ENCODE measurements at regions not wholly inside any gene's neighbourhood (a gene's known extent, or its start where the extent isn't known, plus 50 kb on each side); places are given as distances from the start of the nearest gene placed in this dataset.

GRCh38 chr5:138657360-138657759, 82.2 kb upstream of the HSPA9 start:
- Histone ChIP-seq H3K27ac (ENCODE audit: low read depth, low read length) (no peak overlapping the region), H3K27me3 (ENCODE audit: control insufficient read depth in 2 of 2, insufficient read depth in 2 of 2, low read length in 2 of 2) (peaks cover 0 to 36% of the 10 kb centered on the region in 2 donors), H3K4me3 (ENCODE audit: low read length) (no peak overlapping the region), H3K36me3 (ENCODE audit: control insufficient read depth in 2 of 3, insufficient read depth in 3 of 3, low read length in 3 of 3) (no peaks in the 10 kb centered on the region), H3K4me1 (ENCODE audit: control insufficient read depth in 2 of 2, insufficient read depth in 2 of 2, low read length in 2 of 2) (peaks cover 15 to 26% of the 10 kb centered on the region in 2 donors), H3K9me3 (ENCODE audit: control insufficient read depth in 2 of 3, low read length in 3 of 3) (no peaks in the 10 kb centered on the region)
- ChIA-PET POLR2A (interaction anchor here (0.7 kb wide), 1 partner anchor 12 kb away, joined by 3 read pairs; no protein-coding TSS in a partner anchor), CTCF (no interaction called here)
- DNase-seq (no peak), ATAC-seq (no peak)
- H3K27me3 Mint-ChIP-seq = peaks cover 88 to 96% (median 90%) of the 10 kb centered on the region in 5 donors
- peak overlapping the region in 1 of 9 donors; percentile 15 for H3K27ac Mint-ChIP-seq
- H3K4me1 Mint-ChIP-seq = peaks cover 17 to 35% (median 27%) of the 10 kb centered on the region in 7 donors
- no peak overlapping the region for H3K4me3 Mint-ChIP-seq
- H3K36me3 Mint-ChIP-seq = no peaks in the 10 kb centered on the region
- peaks cover 0 to 8% (median 0%) of the 10 kb centered on the region in 11 donors for H3K9me3 Mint-ChIP-seq
- intact Hi-C loops (cut with micrococcal nuclease) = loop anchor here in 1 of 2 donors (10.0 kb wide), 2 partner anchors 97 to 903 kb away; partner anchors contain the start of genes CTNNA1 and HNRNPA0

GRCh38 chr5:138656916-138657315, 81.7 kb upstream of the HSPA9 start:
- peaks cover 85 to 93% (median 89%) of the 10 kb centered on the region in 5 donors for H3K27me3 Mint-ChIP-seq
- Histone ChIP-seq H3K4me1 (ENCODE audit: control insufficient read depth in 2 of 2, insufficient read depth in 2 of 2, low read length in 2 of 2) (peaks cover 15 to 26% of the 10 kb centered on the region in 2 donors), H3K36me3 (ENCODE audit: control insufficient read depth in 2 of 3, insufficient read depth in 3 of 3, low read length in 3 of 3) (no peaks in the 10 kb centered on the region), H3K27me3 (ENCODE audit: control insufficient read depth in 2 of 2, insufficient read depth in 2 of 2, low read length in 2 of 2) (peaks cover 0 to 34% of the 10 kb centered on the region in 2 donors), H3K4me3 (ENCODE audit: low read length) (no peak overlapping the region), H3K27ac (ENCODE audit: low read depth, low read length) (no peak overlapping the region), H3K9me3 (ENCODE audit: control insufficient read depth in 2 of 3, low read length in 3 of 3) (no peaks in the 10 kb centered on the region)
- POLR2A ChIA-PET = interaction anchor here (0.7 kb wide), 1 partner anchor 12 kb away, joined by 3 read pairs; no protein-coding TSS in a partner anchor
- DNase-seq (no peak), ATAC-seq (no peak)
- H3K36me3 Mint-ChIP-seq = no peaks in the 10 kb centered on the region
- peaks cover 17 to 32% (median 27%) of the 10 kb centered on the region in 7 donors for H3K4me1 Mint-ChIP-seq
- intact Hi-C loops (cut with micrococcal nuclease) = loop anchor here in 1 of 2 donors (10.0 kb wide), 2 partner anchors 98 to 902 kb away; partner anchors contain the start of genes CTNNA1 and HNRNPA0
- H3K4me3 Mint-ChIP-seq = no peak overlapping the region
- CTCF ChIA-PET = interaction anchor here (1.3 kb wide), 1 partner anchor 16 kb away, joined by 3 read pairs; no protein-coding TSS in a partner anchor
- H3K9me3 Mint-ChIP-seq = peaks cover 0 to 8% (median 0%) of the 10 kb centered on the region in 11 donors
- H3K27ac Mint-ChIP-seq = peak overlapping the region in 1 of 9 donors; percentile 48

GRCh38 chr5:138655530-138656190, 80.5 kb upstream of the HSPA9 start:
- Mint-ChIP-seq H3K4me1 (peaks cover 17 to 34% (median 27%) of the 10 kb centered on the region in 7 donors), H3K9me3 (peaks cover 0 to 8% (median 0%) of the 10 kb centered on the region in 11 donors), H3K36me3 (no peaks in the 10 kb centered on the region), H3K27ac (no peak overlapping the region), H3K27me3 (peaks cover 83 to 92% (median 86%) of the 10 kb centered on the region in 5 donors), H3K4me3 (no peak overlapping the region)
- Histone ChIP-seq H3K27me3 (ENCODE audit: control insufficient read depth in 2 of 2, insufficient read depth in 2 of 2, low read length in 2 of 2) (peaks cover 0 to 28% of the 10 kb centered on the region in 2 donors), H3K27ac (ENCODE audit: low read depth, low read length) (no peak overlapping the region), H3K36me3 (ENCODE audit: control insufficient read depth in 2 of 3, insufficient read depth in 3 of 3, low read length in 3 of 3) (no peaks in the 10 kb centered on the region), H3K9me3 (ENCODE audit: control insufficient read depth in 2 of 3, low read length in 3 of 3) (no peaks in the 10 kb centered on the region), H3K4me1 (ENCODE audit: control insufficient read depth in 2 of 2, insufficient read depth in 2 of 2, low read length in 2 of 2) (peaks cover 15 to 26% of the 10 kb centered on the region in 2 donors), H3K4me3 (ENCODE audit: low read length) (no peak overlapping the region)
- ChIA-PET CTCF (interaction anchor here (0.7 to 1.3 kb wide), 2 partner anchors 13 to 15 kb away, joined by 3 read pairs; no protein-coding TSS in a partner anchor), POLR2A (no interaction called here)
- intact Hi-C loops (cut with micrococcal nuclease) = loop anchor here (2.0 to 10.0 kb wide), 3 partner anchors 97 to 901 kb away; partner anchors contain the start of genes CTNNA1 (in 2 of the 2) and HNRNPA0 (in 1 of the 2)
- DNase-seq = no peak
- no peak for ATAC-seq

GRCh38 chr5:138654281-138654867, 79.2 kb upstream of the HSPA9 start:
- POLR2A ChIA-PET = interaction anchor here (0.7 kb wide), 1 partner anchor 48 kb away, joined by 4 read pairs; no protein-coding TSS in a partner anchor
- intact Hi-C loops (cut with micrococcal nuclease) = loop anchor here (1.0 to 10.0 kb wide), 7 partner anchors 9 to 900 kb away; partner anchors contain the start of genes CTNNA1 (in 2 of the 2), HNRNPA0 (in 1 of the 2) and SIL1 (in 1 of the 2)

GRCh38 chr5:138653502-138653901, 78.3 kb upstream of the HSPA9 start:
- Histone ChIP-seq H3K4me1 (ENCODE audit: control insufficient read depth in 2 of 2, insufficient read depth in 2 of 2, low read length in 2 of 2) (peaks cover 15 to 26% of the 10 kb centered on the region in 2 donors), H3K9me3 (ENCODE audit: control insufficient read depth in 2 of 3, low read length in 3 of 3) (no peaks in the 10 kb centered on the region), H3K4me3 (ENCODE audit: low read length) (no peak overlapping the region), H3K36me3 (ENCODE audit: control insufficient read depth in 2 of 3, insufficient read depth in 3 of 3, low read length in 3 of 3) (no peaks in the 10 kb centered on the region), H3K27me3 (ENCODE audit: control insufficient read depth in 2 of 2, insufficient read depth in 2 of 2, low read length in 2 of 2) (peaks cover 0 to 43% of the 10 kb centered on the region in 2 donors), H3K27ac (ENCODE audit: low read depth, low read length) (no peak overlapping the region)
- ChIA-PET POLR2A (interaction anchor here (0.6 kb wide), 1 partner anchor 549 kb away, joined by 3 read pairs; no protein-coding TSS in a partner anchor), CTCF (no interaction called here)
- ATAC-seq (no peak), DNase-seq (no peak)
- peak overlapping the region in 1 of 10 donors; percentile 62 for H3K4me3 Mint-ChIP-seq
- H3K27me3 Mint-ChIP-seq = peaks cover 81 to 92% (median 86%) of the 10 kb centered on the region in 5 donors
- peaks cover 0 to 9% (median 0%) of the 10 kb centered on the region in 11 donors for H3K9me3 Mint-ChIP-seq
- peaks cover 17 to 34% (median 28%) of the 10 kb centered on the region in 7 donors for H3K4me1 Mint-ChIP-seq
- intact Hi-C loops (cut with micrococcal nuclease) = loop anchor here in 1 of 2 donors (5.0 to 10.0 kb wide), 3 partner anchors 101 to 899 kb away; partner anchors contain the start of genes CTNNA1, HNRNPA0 and SIL1
- H3K36me3 Mint-ChIP-seq = no peaks in the 10 kb centered on the region
- peak overlapping the region in 2 of 9 donors; percentile 61 to 93 for H3K27ac Mint-ChIP-seq

More at GRCh38 chr5:138654281-138654867, 79.2 kb upstream of the HSPA9 start:
- H3K27ac ChIP-seq (ENCODE audit: low read depth, low read length) = no peak overlapping the region
- ATAC-seq (peak; percentile 88), DNase-seq (peak in 8 of 9 donors; percentile 63 to 84 (median 80))
- CTCF ChIA-PET = interaction anchor here (0.7 kb wide), 1 partner anchor 79 kb away, joined by 3 read pairs; no protein-coding TSS in a partner anchor
- no peaks in the 10 kb centered on the region for H3K36me3 ChIP-seq (ENCODE audit: control insufficient read depth in 2 of 3, insufficient read depth in 3 of 3, low read length in 3 of 3)
- H3K36me3 Mint-ChIP-seq = no peaks in the 10 kb centered on the region
- peak overlapping the region in 8 of 9 donors; percentile 44 to 93 (median 80) for H3K27ac Mint-ChIP-seq
- H3K27me3 Mint-ChIP-seq = peaks cover 80 to 92% (median 86%) of the 10 kb centered on the region in 5 donors
- H3K27me3 ChIP-seq (ENCODE audit: control insufficient read depth in 2 of 2, insufficient read depth in 2 of 2, low read length in 2 of 2) = peaks cover 0 to 36% of the 10 kb centered on the region in 2 donors
- H3K4me3 Mint-ChIP-seq = peak overlapping the region; percentile 4 to 72 (median 36)
- no peak overlapping the region for H3K4me3 ChIP-seq (ENCODE audit: low read length)
- H3K9me3 ChIP-seq (ENCODE audit: control insufficient read depth in 2 of 3, low read length in 3 of 3) = no peaks in the 10 kb centered on the region
- H3K4me1 ChIP-seq (ENCODE audit: control insufficient read depth in 2 of 2, insufficient read depth in 2 of 2, low read length in 2 of 2) = peaks cover 15 to 26% of the 10 kb centered on the region in 2 donors
- peaks cover 0 to 8% (median 0%) of the 10 kb centered on the region in 11 donors for H3K9me3 Mint-ChIP-seq
- H3K4me1 Mint-ChIP-seq = peaks cover 17 to 34% (median 27%) of the 10 kb centered on the region in 7 donors

- H3K27ac ChIP-seq (ENCODE audit: low read depth, low read length) = no peak overlapping the region
- ATAC-seq (no peak), DNase-seq (no peak)
- H3K4me1 ChIP-seq (ENCODE audit: control insufficient read depth in 2 of 2, insufficient read depth in 2 of 2, low read length in 2 of 2) = peaks cover 15 to 26% of the 10 kb centered on the region in 2 donors
- H3K4me3 ChIP-seq (ENCODE audit: low read length) = no peak overlapping the region
- Mint-ChIP-seq H3K27me3 (peaks cover 83 to 97% (median 90%) of the 10 kb centered on the region in 5 donors), H3K27ac (no peak overlapping the region), H3K36me3 (no peaks in the 10 kb centered on the region), H3K4me1 (peaks cover 17 to 32% (median 29%) of the 10 kb centered on the region in 7 donors), H3K9me3 (peaks cover 0 to 7% (median 0%) of the 10 kb centered on the region in 11 donors), H3K4me3 (no peak overlapping the region)
- CTCF ChIA-PET = interaction anchor here (0.6 kb wide), 1 partner anchor 65 kb away, joined by 5 read pairs; no protein-coding TSS in a partner anchor
- POLR2A ChIA-PET = no interaction called here
- H3K27me3 ChIP-seq (ENCODE audit: control insufficient read depth in 2 of 2, insufficient read depth in 2 of 2, low read length in 2 of 2) = peaks cover 0 to 42% of the 10 kb centered on the region in 2 donors
- no peaks in the 10 kb centered on the region for H3K9me3 ChIP-seq (ENCODE audit: control insufficient read depth in 2 of 3, low read length in 3 of 3)
- no peaks in the 10 kb centered on the region for H3K36me3 ChIP-seq (ENCODE audit: control insufficient read depth in 2 of 3, insufficient read depth in 3 of 3, low read length in 3 of 3)
- intact Hi-C loops (cut with micrococcal nuclease) = loop anchor here in 1 of 2 donors (5.0 to 10.0 kb wide), 3 partner anchors 103 to 897 kb away; partner anchors contain the start of genes CTNNA1, HNRNPA0 and SIL1
Observed at GRCh38 chr5:138651767-138652117, 76.5 kb upstream of the HSPA9 start.
